ENCODE measurements at regions not wholly inside any gene's neighbourhood (a gene's known extent, or its start where the extent isn't known, plus 50 kb on each side); places are given as distances from the start of the nearest gene placed in this dataset.

DNA sequence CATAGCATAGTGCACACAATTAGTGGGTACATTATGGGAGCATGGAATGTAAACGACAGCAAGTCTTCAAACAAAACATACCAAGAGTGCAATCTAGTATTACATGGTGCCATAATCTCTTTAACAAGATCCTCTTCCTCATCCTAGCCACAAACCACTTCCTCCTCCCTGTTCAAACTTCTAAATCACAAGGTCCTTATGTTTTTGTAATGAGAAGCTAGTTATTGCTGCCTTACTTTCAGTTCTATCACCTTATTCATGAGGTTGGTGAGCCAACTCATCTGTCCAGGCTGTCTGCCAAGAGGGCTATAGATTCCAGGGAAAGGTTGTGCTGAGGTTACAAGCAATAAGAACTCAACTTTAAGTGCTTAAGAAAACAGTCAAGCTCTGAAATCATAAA lies 195.4 kb upstream of the ARHGAP20 start:
- no peak overlapping the region for H3K9ac ChIP-seq (ENCODE audit: extremely low read depth, insufficient read length, low read length)
- H4K91ac ChIP-seq (ENCODE audit: insufficient read length, low read depth, low read length), result no peak overlapping the region
- H4K8ac ChIP-seq (replicated peaks; ENCODE audit: insufficient read length, low read depth, low read length), result no peak overlapping the region
- H3K36me3 Mint-ChIP-seq (ENCODE audit: insufficient read depth in 1 of 3, low read depth in 3 of 3), result no peaks in the 10 kb centered on the region
- H3K4me3 Mint-ChIP-seq, result no peak overlapping the region
- no peak overlapping the region for H3K4ac ChIP-seq (ENCODE audit: low read depth, low read length)
- no peak overlapping the region for H2BK15ac ChIP-seq (ENCODE audit: low read depth, low read length)
- no peak overlapping the region for H2BK12ac ChIP-seq (ENCODE audit: insufficient read length, low read depth, low read length)
- H3K9me3 Mint-ChIP-seq, result no peaks in the 10 kb centered on the region
- no peak overlapping the region for H2BK20ac ChIP-seq (ENCODE audit: low read depth, low read length, poor library complexity, severe bottlenecking)
- H3T11ph ChIP-seq (ENCODE audit: low read length), result no peak overlapping the region
- no peak for DNase-seq
- no peak overlapping the region for H2BK120ac ChIP-seq (ENCODE audit: low read depth, low read length, poor library complexity, severe bottlenecking)
- no peak overlapping the region for H3K14ac ChIP-seq (ENCODE audit: insufficient read depth, low read length)
- TF ChIP-seq, protein P1, sequence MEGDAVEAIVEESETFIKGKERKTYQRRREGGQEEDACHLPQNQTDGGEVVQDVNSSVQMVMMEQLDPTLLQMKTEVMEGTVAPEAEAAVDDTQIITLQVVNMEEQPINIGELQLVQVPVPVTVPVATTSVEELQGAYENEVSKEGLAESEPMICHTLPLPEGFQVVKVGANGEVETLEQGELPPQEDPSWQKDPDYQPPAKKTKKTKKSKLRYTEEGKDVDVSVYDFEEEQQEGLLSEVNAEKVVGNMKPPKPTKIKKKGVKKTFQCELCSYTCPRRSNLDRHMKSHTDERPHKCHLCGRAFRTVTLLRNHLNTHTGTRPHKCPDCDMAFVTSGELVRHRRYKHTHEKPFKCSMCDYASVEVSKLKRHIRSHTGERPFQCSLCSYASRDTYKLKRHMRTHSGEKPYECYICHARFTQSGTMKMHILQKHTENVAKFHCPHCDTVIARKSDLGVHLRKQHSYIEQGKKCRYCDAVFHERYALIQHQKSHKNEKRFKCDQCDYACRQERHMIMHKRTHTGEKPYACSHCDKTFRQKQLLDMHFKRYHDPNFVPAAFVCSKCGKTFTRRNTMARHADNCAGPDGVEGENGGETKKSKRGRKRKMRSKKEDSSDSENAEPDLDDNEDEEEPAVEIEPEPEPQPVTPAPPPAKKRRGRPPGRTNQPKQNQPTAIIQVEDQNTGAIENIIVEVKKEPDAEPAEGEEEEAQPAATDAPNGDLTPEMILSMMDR (conservative IDR thresholded peaks at IDR 0.05), result no peak
- H3K79me2 ChIP-seq (ENCODE audit: insufficient read depth, low read length), result no peaks in the 10 kb centered on the region
- H2AFZ ChIP-seq (ENCODE audit: low read length), result no peak overlapping the region
- no peak overlapping the region for H3K18ac ChIP-seq (ENCODE audit: insufficient read length, low read depth, low read length)
- no peaks in the 10 kb centered on the region for H3K4me1 ChIP-seq (ENCODE audit: insufficient read depth, low read length)
- H3K27me3 ChIP-seq (ENCODE audit: insufficient read depth, low read length), result no peaks in the 10 kb centered on the region
- H3K27me3 Mint-ChIP-seq (ENCODE audit: low read depth), result no peaks in the 10 kb centered on the region; the same call in 1 of the 2 replicates
- no CpG with 5 or more reads among the region's 1 CpG for WGBS (ENCODE audit: extremely low coverage, insufficient read length, low lambda C conversion rate)
- no peaks in the 10 kb centered on the region for H3K79me1 ChIP-seq (ENCODE audit: insufficient read depth, low read depth, low read length, poor library complexity, severe bottlenecking)
- H3K27ac ChIP-seq (ENCODE audit: insufficient read length, low read depth, low read length), result no peak overlapping the region
- H3K27ac Mint-ChIP-seq, result no peak overlapping the region
- H3K4me2 ChIP-seq (ENCODE audit: insufficient read depth, insufficient read length, low read length), result no peak overlapping the region
- no peak overlapping the region for H2AK5ac ChIP-seq (ENCODE audit: insufficient read length, low read length)
- H4K5ac ChIP-seq (ENCODE audit: insufficient read length, low read depth, low read length), result no peak overlapping the region
- no peaks in the 10 kb centered on the region for H4K20me1 ChIP-seq (ENCODE audit: control insufficient read depth, insufficient read depth, insufficient read length)
- no peak overlapping the region for H2BK5ac ChIP-seq (ENCODE audit: insufficient read length, low read length)
- no peaks in the 10 kb centered on the region for H3K23me2 ChIP-seq (ENCODE audit: insufficient read length, low read depth, low read length, poor library complexity, severe bottlenecking)
- H3K9me3 ChIP-seq (ENCODE audit: control insufficient read depth, low read depth, low read length), result no peaks in the 10 kb centered on the region
- H3K23ac ChIP-seq (ENCODE audit: insufficient read length, low read depth, low read length), result no peak overlapping the region
- no peaks in the 10 kb centered on the region; a peak in 1 of 4 replicates for H3K4me1 Mint-ChIP-seq
- no peak overlapping the region for H3K56ac ChIP-seq (ENCODE audit: insufficient read length, low read depth, low read length)
